OCI-LY1 (cell line): ENCODE measurements at regions not wholly inside any gene's neighbourhood (a gene's known extent, or its start where the extent isn't known, plus 50 kb on each side); places are given as distances from the start of the nearest gene placed in this dataset.

Experiments
- H2AFZ ChIP-seq: fragments of 200-600 bp; sonication (generic), shearing (Covaris generic); 2 replicates; pipeline ENCODE4 v1.6.0; 2014; ENCODE audit warnings: antibody characterized with exemption, mild to moderate bottlenecking, low read length
- H3F3A ChIP-seq: fragments of 200-600 bp; sonication (generic), shearing (Covaris generic); 2 replicates; pipeline ENCODE4 v1.6.0; 2014; ENCODE audit warnings: mild to moderate bottlenecking, antibody characterized with exemption, low read length, moderate library complexity; ENCODE audit not compliant: insufficient read depth
- H3K27ac ChIP-seq: fragments of 200-600 bp; sonication (generic); 2 replicates; pipeline ENCODE4 v1.5.1; 2014; ENCODE audit warnings: low read length, mixed run types, mild to moderate bottlenecking, low read depth; ENCODE audit not compliant: poor library complexity, severe bottlenecking
- H3K27me3 ChIP-seq: fragments of 200-600 bp; sonication (generic); 2 replicates; pipeline ENCODE4 v1.6.0; 2014; ENCODE audit warnings: antibody characterized with exemption, mild to moderate bottlenecking, low read length, moderate library complexity; ENCODE audit not compliant: insufficient read depth
- H3K36me3 ChIP-seq: fragments of 200-600 bp; sonication (generic); 2 replicates; pipeline ENCODE4 v1.6.1; 2014; ENCODE audit warnings: mild to moderate bottlenecking, antibody characterized with exemption, low read length, moderate library complexity, mixed read lengths; ENCODE audit not compliant: insufficient read depth
- H3K4me1 ChIP-seq: fragments of 200-600 bp; sonication (generic); 2 replicates; pipeline ENCODE4 v1.5.1; 2014; ENCODE audit warnings: mild to moderate bottlenecking, low read length, moderate library complexity; ENCODE audit not compliant: insufficient read depth, severe bottlenecking
- H3K4me2 ChIP-seq: fragments of 200-600 bp; sonication (generic), shearing (Covaris generic); 2 replicates; pipeline ENCODE4 v1.6.1; 2014; ENCODE audit warnings: low read length
- H3K4me3 ChIP-seq: fragments of 200-600 bp; sonication (generic); 2 replicates; pipeline ENCODE4 v1.5.1; 2014; ENCODE audit warnings: low read length, low read depth, mild to moderate bottlenecking, mixed read lengths; ENCODE audit not compliant: poor library complexity, severe bottlenecking
- H3K79me2 ChIP-seq: fragments of 200-600 bp; shearing (Covaris generic); 2 replicates; pipeline ENCODE4 v1.6.1; 2016; ENCODE audit warnings: mixed run types, low read length, mixed read lengths; ENCODE audit not compliant: insufficient read depth
- H3K9ac ChIP-seq: fragments of 200-600 bp; sonication (generic), shearing (Covaris generic); 2 replicates; pipeline ENCODE4 v1.6.1; 2014; ENCODE audit warnings: mild to moderate bottlenecking, low read length, mixed read lengths
- H3K9me2 ChIP-seq: fragments of 200-600 bp; sonication (generic), shearing (Covaris generic); 2 replicates; pipeline ENCODE4 v1.6.1; 2014; ENCODE audit warnings: low read depth, mild to moderate bottlenecking, low read length, mixed read lengths
- H3K9me3 ChIP-seq: fragments of 200-600 bp; shearing (Covaris generic); 2 replicates; pipeline ENCODE4 v1.6.1; 2014; ENCODE audit warnings: low read length, mixed read lengths
- H4K20me1 ChIP-seq: fragments of 200-600 bp; sonication (generic), shearing (Covaris generic); 2 replicates; pipeline ENCODE4 v1.6.0; 2016; ENCODE audit warnings: mild to moderate bottlenecking, low read length; ENCODE audit not compliant: insufficient read depth
- EZH2 ChIP-seq: fragments of 200-600 bp; sonication (generic), shearing (Covaris generic); IDR thresholded peaks from 2 replicates; pipeline ENCODE4 v1.8.0; 2017; ENCODE audit warnings: borderline replicate concordance, mixed run types, mild to moderate bottlenecking, antibody characterized with exemption, low read length, moderate library complexity, mixed read lengths
- TF ChIP-seq, protein P1 (sequence below): fragments of 200-600 bp; sonication (generic), shearing (Covaris generic); IDR thresholded peaks from 2 replicates; pipeline ENCODE4 v1.5.1; 2017; ENCODE audit warnings: mild to moderate bottlenecking, antibody characterized with exemption, low read length, moderate library complexity, mixed read lengths

DNA sequence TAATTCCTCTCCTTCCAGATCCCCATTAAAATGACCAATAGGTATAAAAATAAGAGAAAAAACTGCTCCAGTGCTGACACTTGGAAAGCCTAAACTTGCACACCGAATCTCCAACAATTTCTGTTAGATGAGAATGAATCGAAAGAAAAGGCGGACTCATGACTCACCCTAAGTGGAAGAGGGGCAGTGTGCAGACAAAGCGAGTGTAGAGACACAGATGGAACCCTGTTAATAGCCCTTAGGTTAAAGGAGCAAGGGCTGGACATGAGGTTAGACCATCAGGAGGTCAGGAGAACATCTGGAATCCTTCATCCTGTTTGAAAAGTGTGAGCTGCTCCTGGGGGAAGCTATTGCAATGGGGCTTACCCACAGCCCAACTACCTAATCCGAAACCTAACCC lies 103.4 kb upstream of the GLI3 start:
- Histone ChIP-seq H3K4me2 (no peak overlapping the region), H4K20me1 (no peaks in the 10 kb centered on the region), H3K27me3 (no peaks in the 10 kb centered on the region), H3K36me3 (no peaks in the 10 kb centered on the region), H3F3A (no peaks in the 10 kb centered on the region), H3K9me2 (no peaks in the 10 kb centered on the region), H3K27ac (no peak overlapping the region), H3K4me1 (peaks cover 4% of the 10 kb centered on the region), H3K4me3 (no peak overlapping the region), H3K9ac (no peak overlapping the region), H2AFZ (no peak overlapping the region), H3K79me2 (no peaks in the 10 kb centered on the region), H3K9me3 (no peaks in the 10 kb centered on the region)
- no peak for TF ChIP-seq EZH2
- TF ChIP-seq, protein P1, sequence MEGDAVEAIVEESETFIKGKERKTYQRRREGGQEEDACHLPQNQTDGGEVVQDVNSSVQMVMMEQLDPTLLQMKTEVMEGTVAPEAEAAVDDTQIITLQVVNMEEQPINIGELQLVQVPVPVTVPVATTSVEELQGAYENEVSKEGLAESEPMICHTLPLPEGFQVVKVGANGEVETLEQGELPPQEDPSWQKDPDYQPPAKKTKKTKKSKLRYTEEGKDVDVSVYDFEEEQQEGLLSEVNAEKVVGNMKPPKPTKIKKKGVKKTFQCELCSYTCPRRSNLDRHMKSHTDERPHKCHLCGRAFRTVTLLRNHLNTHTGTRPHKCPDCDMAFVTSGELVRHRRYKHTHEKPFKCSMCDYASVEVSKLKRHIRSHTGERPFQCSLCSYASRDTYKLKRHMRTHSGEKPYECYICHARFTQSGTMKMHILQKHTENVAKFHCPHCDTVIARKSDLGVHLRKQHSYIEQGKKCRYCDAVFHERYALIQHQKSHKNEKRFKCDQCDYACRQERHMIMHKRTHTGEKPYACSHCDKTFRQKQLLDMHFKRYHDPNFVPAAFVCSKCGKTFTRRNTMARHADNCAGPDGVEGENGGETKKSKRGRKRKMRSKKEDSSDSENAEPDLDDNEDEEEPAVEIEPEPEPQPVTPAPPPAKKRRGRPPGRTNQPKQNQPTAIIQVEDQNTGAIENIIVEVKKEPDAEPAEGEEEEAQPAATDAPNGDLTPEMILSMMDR = no peak

DNA sequence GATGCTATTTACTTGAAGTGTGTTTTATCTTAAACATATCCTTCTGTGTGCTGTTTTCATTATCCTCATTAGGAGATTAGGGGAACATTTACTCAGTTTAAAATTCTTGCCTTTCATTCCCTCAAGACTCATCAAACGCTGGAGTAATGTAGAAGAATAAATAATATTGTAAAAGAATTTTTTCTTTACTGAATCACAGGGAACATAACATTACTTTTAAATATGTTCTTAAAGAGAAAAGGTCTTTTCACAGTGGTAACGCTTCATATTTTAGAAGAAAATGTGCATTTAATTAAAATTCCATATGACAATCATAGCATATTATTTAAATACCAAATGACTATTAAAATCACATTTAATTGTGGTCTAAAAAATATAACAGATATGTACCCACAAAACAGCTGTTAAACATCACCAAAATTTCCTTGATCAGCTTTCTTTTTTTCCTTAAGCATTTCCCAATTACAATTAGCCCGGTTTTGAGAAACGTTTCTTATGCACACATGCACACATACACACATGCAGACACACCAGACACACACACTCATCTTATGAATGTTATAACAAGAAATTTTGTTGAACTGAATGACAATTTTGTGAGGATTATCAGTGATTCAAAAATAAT lies 102.0 kb upstream of the GLI3 start:
- TF ChIP-seq, protein P1 = no peak
- no peak for TF ChIP-seq EZH2
- Histone ChIP-seq H3K27ac (no peak overlapping the region), H3K4me3 (no peak overlapping the region), H3K9me3 (no peaks in the 10 kb centered on the region), H3F3A (no peaks in the 10 kb centered on the region), H3K9me2 (no peaks in the 10 kb centered on the region), H3K79me2 (no peaks in the 10 kb centered on the region), H4K20me1 (no peaks in the 10 kb centered on the region), H3K27me3 (no peaks in the 10 kb centered on the region), H3K9ac (no peak overlapping the region), H3K36me3 (no peaks in the 10 kb centered on the region), H2AFZ (no peak overlapping the region), H3K4me1 (peaks cover 4% of the 10 kb centered on the region), H3K4me2 (no peak overlapping the region)

DNA sequence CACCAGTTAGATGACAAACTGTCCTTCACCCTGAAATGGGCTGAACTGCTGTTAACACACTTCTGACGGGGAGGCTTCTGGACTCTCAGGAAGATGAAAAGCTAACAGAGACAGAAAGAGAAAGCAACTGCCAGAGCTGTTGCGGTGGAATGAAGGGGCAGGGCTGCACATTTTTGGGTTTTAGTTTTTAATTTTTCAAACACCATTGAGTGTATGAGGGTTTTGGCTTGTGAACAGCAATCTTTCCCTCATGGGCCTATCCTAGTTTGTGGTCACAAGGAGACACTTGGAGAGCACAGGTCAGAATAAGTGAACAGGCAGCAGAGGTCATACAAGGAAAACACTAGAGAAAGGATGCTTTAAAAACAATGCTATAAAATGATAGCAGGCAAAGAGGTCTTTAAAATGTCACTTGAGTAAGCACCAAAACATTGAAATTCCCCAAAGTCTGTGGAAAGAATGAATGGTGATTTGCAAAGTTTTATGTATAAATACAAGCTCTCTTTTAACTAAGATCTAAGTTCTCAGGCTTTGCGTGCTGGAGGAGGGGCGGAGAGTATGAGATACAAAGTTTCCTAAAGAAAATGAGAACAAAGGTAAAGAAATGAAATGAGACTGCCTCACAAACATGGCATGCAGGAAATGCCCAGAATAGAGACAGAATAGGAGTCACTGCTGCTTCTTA lies 101.4 kb upstream of the GLI3 start:
- H3K36me3 ChIP-seq = no peaks in the 10 kb centered on the region
- H3K4me2 ChIP-seq = 0 out of 2 replicates have a peak overlapping the region, but pooled peaks have one; percentile 8
- no peaks in the 10 kb centered on the region for H3K27me3 ChIP-seq
- no peak for TF ChIP-seq EZH2
- TF ChIP-seq, protein P1 = no peak
- no peaks in the 10 kb centered on the region for H4K20me1 ChIP-seq
- no peak overlapping the region for H3K9ac ChIP-seq
- H3K9me3 ChIP-seq = no peaks in the 10 kb centered on the region
- no peaks in the 10 kb centered on the region for H3K79me2 ChIP-seq
- H3F3A ChIP-seq = no peaks in the 10 kb centered on the region
- H3K27ac ChIP-seq = no peak overlapping the region
- no peak overlapping the region for H3K4me3 ChIP-seq
- no peak overlapping the region for H2AFZ ChIP-seq
- H3K4me1 ChIP-seq = peaks cover 4% of the 10 kb centered on the region
- no peaks in the 10 kb centered on the region for H3K9me2 ChIP-seq
